Uterus (tissue), 3 donors: ENCODE measurements at regions not wholly inside any gene's neighbourhood (a gene's known extent, or its start where the extent isn't known, plus 50 kb on each side); places are given as distances from the start of the nearest gene placed in this dataset.

ENCODE experiments used
- DNase-seq, 2 donors: peaks; one replicate each; pipeline ENCODE4 v3.0.0-alpha.2; 2019 to 2020
- H3K27ac ChIP-seq, 2 donors: fragments of 200-600 bp; sonication (generic); 1 replicate in 1 of 2; 2 replicates in 1 of 2; pipeline ENCODE4 v1.5.1; 2016 to 2018
- H3K27me3 ChIP-seq, 2 donors: fragments of 200-600 bp; sonication (generic); one replicate each; pipeline ENCODE4 v1.5.1; 2018 to 2019; ENCODE audit warnings: control low read depth in 1 of 2
- H3K36me3 ChIP-seq, 2 donors: fragments of 200-600 bp; sonication (generic); one replicate each; pipeline ENCODE4 v1.5.1; 2019; ENCODE audit warnings: control low read depth in 1 of 2
- H3K4me1 ChIP-seq, 2 donors: fragments of 200-600 bp; sonication (generic); one replicate each; pipeline ENCODE4 v1.5.1; 2018 to 2019; ENCODE audit warnings: control low read depth in 1 of 2
- H3K4me3 ChIP-seq, 2 donors: fragments of 200-600 bp; sonication (generic); 1 replicate in 1 of 2; 2 replicates in 1 of 2; pipeline ENCODE4 v1.5.1; 2018 to 2019; ENCODE audit warnings: mild to moderate bottlenecking in 1 of 2
- H3K9me3 ChIP-seq, 2 donors: fragments of 200-600 bp; sonication (generic); one replicate each; pipeline ENCODE4 v1.5.1; 2019; ENCODE audit warnings: control low read depth in 1 of 2
- POLR2A ChIP-seq, 2 donors: fragments of 450-650 bp; IDR thresholded peaks; one replicate each; pipeline ENCODE4 v1.6.1; 2016; ENCODE audit warnings: antibody characterized with exemption in 2 of 2, mild to moderate bottlenecking in 1 of 2, moderate library complexity in 1 of 2
- intact Hi-C: fragments of 100-400 bp; cut with DNase I; formaldehyde crosslinking; loops from one replicate; pipeline ENCODE4 v1.15.1; 2023; ENCODE audit warnings: low total_unique reads
- TF ChIP-seq, protein P1 (sequence below), 4 experiments: fragments of 200-600 bp in 2 of 4; fragments of 450-650 bp in 2 of 4; sonication (generic) in 2 of 4; IDR thresholded peaks; one replicate each; pipeline ENCODE4 v1.5.1; 2016 to 2019; ENCODE audit warnings: antibody characterized with exemption in 4 of 4, mild to moderate bottlenecking in 2 of 4, moderate library complexity in 1 of 4
- donor health status: DM: yes; HTN: yes; CAD: no.

- H3K4me3 ChIP-seq: no peak overlapping the region
- DNase-seq: no peak
- no peak overlapping the region for H3K27ac ChIP-seq
- no peaks in the 10 kb centered on the region for H3K27me3 ChIP-seq
- intact Hi-C loops: no loop called here
- H3K4me1 ChIP-seq: no peaks in the 10 kb centered on the region
- H3K36me3 ChIP-seq: no peaks in the 10 kb centered on the region
- TF ChIP-seq, protein P1, sequence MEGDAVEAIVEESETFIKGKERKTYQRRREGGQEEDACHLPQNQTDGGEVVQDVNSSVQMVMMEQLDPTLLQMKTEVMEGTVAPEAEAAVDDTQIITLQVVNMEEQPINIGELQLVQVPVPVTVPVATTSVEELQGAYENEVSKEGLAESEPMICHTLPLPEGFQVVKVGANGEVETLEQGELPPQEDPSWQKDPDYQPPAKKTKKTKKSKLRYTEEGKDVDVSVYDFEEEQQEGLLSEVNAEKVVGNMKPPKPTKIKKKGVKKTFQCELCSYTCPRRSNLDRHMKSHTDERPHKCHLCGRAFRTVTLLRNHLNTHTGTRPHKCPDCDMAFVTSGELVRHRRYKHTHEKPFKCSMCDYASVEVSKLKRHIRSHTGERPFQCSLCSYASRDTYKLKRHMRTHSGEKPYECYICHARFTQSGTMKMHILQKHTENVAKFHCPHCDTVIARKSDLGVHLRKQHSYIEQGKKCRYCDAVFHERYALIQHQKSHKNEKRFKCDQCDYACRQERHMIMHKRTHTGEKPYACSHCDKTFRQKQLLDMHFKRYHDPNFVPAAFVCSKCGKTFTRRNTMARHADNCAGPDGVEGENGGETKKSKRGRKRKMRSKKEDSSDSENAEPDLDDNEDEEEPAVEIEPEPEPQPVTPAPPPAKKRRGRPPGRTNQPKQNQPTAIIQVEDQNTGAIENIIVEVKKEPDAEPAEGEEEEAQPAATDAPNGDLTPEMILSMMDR (IDR thresholded peaks at IDR 0.05): no peak
- no peak for TF ChIP-seq POLR2A (IDR thresholded peaks at IDR 0.05)
- H3K9me3 ChIP-seq: no peaks in the 10 kb centered on the region
Measured at GRCh38 chr3:124532071-124532470, 198.2 kb upstream of the UMPS start.

GRCh38 chr3:124535306-124535705 is 194.9 kb upstream of the UMPS start:
- no peak for DNase-seq

DNA sequence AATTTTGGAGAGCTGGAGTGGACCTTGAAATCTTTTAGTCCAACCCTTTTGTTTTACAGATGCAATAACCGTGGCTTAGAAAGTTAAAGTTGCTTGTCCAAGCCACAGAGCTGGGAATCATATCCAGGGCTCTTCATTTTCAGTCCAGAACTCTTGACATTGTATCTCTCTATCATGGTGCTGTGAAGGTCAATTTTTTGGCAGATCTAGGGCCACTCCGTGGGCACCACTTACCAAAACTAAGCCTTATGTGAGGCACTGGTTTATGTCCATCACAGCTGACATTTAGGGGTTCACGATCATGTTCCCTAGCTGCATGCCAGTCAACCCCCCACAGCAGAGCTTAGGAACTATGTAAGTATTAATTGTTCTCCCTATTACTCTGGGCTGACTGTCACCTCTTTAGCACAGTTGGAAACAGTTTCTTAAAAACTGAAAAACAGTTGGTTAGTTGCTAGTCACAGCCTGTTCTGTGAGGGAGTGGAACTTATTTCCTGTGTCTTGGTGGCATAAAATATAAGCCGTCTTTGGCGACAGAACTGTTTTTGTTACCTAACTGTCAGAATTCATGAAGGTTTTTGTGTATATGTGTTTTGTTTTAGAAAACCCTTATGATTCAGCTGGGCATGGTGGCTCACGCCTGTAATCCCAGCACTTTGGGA is 189.6 kb upstream of the UMPS start:
- Histone ChIP-seq H3K4me1 (no peaks in the 10 kb centered on the region), H3K4me3 (no peak overlapping the region), H3K27ac (no peak overlapping the region), H3K9me3 (no peaks in the 10 kb centered on the region), H3K27me3 (no peaks in the 10 kb centered on the region), H3K36me3 (no peaks in the 10 kb centered on the region)
- TF ChIP-seq POLR2A (IDR thresholded peaks at IDR 0.05): no peak
- TF ChIP-seq, protein P1 (IDR thresholded peaks at IDR 0.05): no peak
- intact Hi-C loops: no loop called here
- DNase-seq: no peak

More at GRCh38 chr3:124535306-124535705, 194.9 kb upstream of the UMPS start:
- intact Hi-C loops: no loop called here
- TF ChIP-seq, protein P1 (IDR thresholded peaks at IDR 0.05): no peak
- no peak for TF ChIP-seq POLR2A (IDR thresholded peaks at IDR 0.05)
- no peak overlapping the region for H3K4me3 ChIP-seq
- no peaks in the 10 kb centered on the region for H3K27me3 ChIP-seq
- H3K4me1 ChIP-seq: no peaks in the 10 kb centered on the region
- H3K36me3 ChIP-seq: no peaks in the 10 kb centered on the region
- H3K27ac ChIP-seq: no peak overlapping the region
- no peaks in the 10 kb centered on the region for H3K9me3 ChIP-seq

DNA sequence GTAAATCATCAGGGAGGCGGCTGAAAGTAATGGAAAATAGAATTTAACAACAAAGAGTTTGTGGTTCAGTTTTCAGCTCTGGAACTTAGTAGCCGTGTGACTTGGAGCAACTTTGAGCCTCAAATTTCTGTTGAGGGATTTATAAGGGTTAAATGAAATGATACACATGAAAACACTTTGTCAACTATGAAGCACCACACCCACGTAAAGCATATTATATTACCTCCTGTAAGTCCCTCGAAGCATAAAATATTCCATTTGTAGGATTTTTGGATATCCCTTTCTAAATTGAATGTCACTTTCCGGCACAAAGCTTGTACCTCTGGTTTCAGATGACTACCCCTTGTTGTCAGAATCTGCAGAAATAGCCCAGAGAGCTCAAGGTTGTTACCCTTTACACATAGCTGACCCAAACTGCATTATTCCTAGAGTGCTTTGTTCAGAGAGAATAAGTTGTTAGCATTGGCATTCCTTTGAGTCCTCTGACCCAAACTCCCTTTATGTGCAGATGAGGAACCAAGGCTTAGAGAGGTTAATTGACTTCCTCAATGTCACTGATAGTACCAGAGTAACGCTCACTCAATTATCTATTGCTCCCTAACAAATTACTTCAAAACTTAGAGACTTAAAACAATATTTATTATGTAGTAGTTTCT is 187.9 kb upstream of the UMPS start:
- intact Hi-C loops: no loop called here

GRCh38 chr3:124545891-124546290 is 184.4 kb upstream of the UMPS start:
- Histone ChIP-seq H3K27me3 (no peaks in the 10 kb centered on the region), H3K9me3 (no peaks in the 10 kb centered on the region), H3K27ac (no peak overlapping the region), H3K36me3 (no peaks in the 10 kb centered on the region), H3K4me1 (no peaks in the 10 kb centered on the region), H3K4me3 (no peak overlapping the region)
- DNase-seq: no peak
- intact Hi-C loops: no loop called here
- TF ChIP-seq, protein P1 (IDR thresholded peaks at IDR 0.05): no peak
- no peak for TF ChIP-seq POLR2A (IDR thresholded peaks at IDR 0.05)

More for the DNA sequence above, 187.9 kb upstream of the UMPS start:
- Histone ChIP-seq H3K27me3 (no peaks in the 10 kb centered on the region), H3K27ac (no peak overlapping the region), H3K9me3 (no peaks in the 10 kb centered on the region), H3K4me1 (no peaks in the 10 kb centered on the region), H3K36me3 (no peaks in the 10 kb centered on the region), H3K4me3 (no peak overlapping the region)
- DNase-seq: no peak
- TF ChIP-seq, protein P1 (IDR thresholded peaks at IDR 0.05): no peak
- TF ChIP-seq POLR2A (IDR thresholded peaks at IDR 0.05): no peak
